Small intestine (tissue), 7 donors: ENCODE measurements at regions not wholly inside any gene's neighbourhood (a gene's known extent, or its start where the extent isn't known, plus 50 kb on each side); places are given as distances from the start of the nearest gene placed in this dataset.
A peak's percentile ranks its signal among the peaks of the same experiment; 100 is the strongest.

Experiments used
- DNase-seq, 2 donors: peaks; one replicate each; pipeline versions ENCODE4 v3.0.0 to v3.0.0-alpha.2; 2013
- FAIRE-seq: peaks from 2 replicates; lab custom pipeline; 2012; peaks lifted over from hg19 to GRCh38; lab: Jason Lieb, UNC
- H3K27ac ChIP-seq, 3 donors: one replicate each; pipeline ENCODE4 v1.5.1; 2013; ENCODE audit warnings: low read length in 2 of 3, mild to moderate bottlenecking in 2 of 3, control low read depth in 1 of 3, inconsistent platforms in 1 of 3, low read depth in 1 of 3, moderate library complexity in 1 of 3
- H3K27me3 ChIP-seq, 3 donors: one replicate each; pipeline ENCODE4 v1.6.1; 2013; ENCODE audit warnings: low read length in 3 of 3, inconsistent platforms in 1 of 3; ENCODE audit not compliant: control insufficient read depth in 3 of 3, insufficient read depth in 3 of 3
- H3K36me3 ChIP-seq, 3 donors: one replicate each; pipeline ENCODE4 v1.6.1; 2013; ENCODE audit warnings: low read length in 3 of 3, inconsistent platforms in 1 of 3, low read depth in 1 of 3, mild to moderate bottlenecking in 1 of 3, moderate library complexity in 1 of 3; ENCODE audit not compliant: control insufficient read depth in 3 of 3, insufficient read depth in 2 of 3
- H3K4me1 ChIP-seq, 3 donors: one replicate each; pipeline ENCODE4 v1.6.1; 2013; ENCODE audit warnings: low read length in 2 of 3, inconsistent platforms in 1 of 3, low read depth in 1 of 3, mild to moderate bottlenecking in 1 of 3, moderate library complexity in 1 of 3; ENCODE audit not compliant: control insufficient read depth in 3 of 3, insufficient read depth in 2 of 3
- H3K4me3 ChIP-seq, 3 donors: one replicate each; pipeline ENCODE4 v1.5.1; 2013; ENCODE audit warnings: low read length in 3 of 3, control low read depth in 1 of 3, inconsistent platforms in 1 of 3, low read depth in 1 of 3, mild to moderate bottlenecking in 1 of 3, moderate library complexity in 1 of 3
- H3K9me3 ChIP-seq, 2 donors: one replicate each; pipeline ENCODE4 v1.6.1; 2013; ENCODE audit warnings: low read depth in 1 of 2, low read length in 1 of 2; ENCODE audit not compliant: control insufficient read depth in 2 of 2, insufficient read depth in 1 of 2
- WGBS, 3 donors: extraction: QIAGEN DNeasy Blood & Tissue Kit; methylation state at CpG; one replicate each; pipeline ENCODE4 v1.1.7; 2013; 5-methylcytosine and 5-hydroxymethylcytosine counted together
- donor health status: healthy with polysubstance abuse.
- donor health status: control.
- donor health status: control.
- donor health status: Bipolar disorder and iron deficiency.
- donor health status: healthy.

- no peaks in the 10 kb centered on the region for H3K9me3 ChIP-seq
- no peak overlapping the region for H3K4me3 ChIP-seq
- no peaks in the 10 kb centered on the region for H3K36me3 ChIP-seq
- no peaks in the 10 kb centered on the region for H3K27me3 ChIP-seq
- no peak for FAIRE-seq
- WGBS, 3 donors: 56 to 71% (median 57%) methylated on average over 3 of the region's 3 CpGs
- DNase-seq: no peak
- no peak overlapping the region for H3K27ac ChIP-seq
- no peaks in the 10 kb centered on the region for H3K4me1 ChIP-seq
These were observed 103.1 kb downstream of the MEX3B start for GRCh38 chr15:81942655-81943195.

- Histone ChIP-seq H3K27ac (no peak overlapping the region), H3K36me3 (no peaks in the 10 kb centered on the region), H3K4me3 (no peak overlapping the region), H3K4me1 (no peaks in the 10 kb centered on the region), H3K27me3 (no peaks in the 10 kb centered on the region), H3K9me3 (no peaks in the 10 kb centered on the region)
- DNase-seq (no peak), FAIRE-seq (no peak)
- 27 to 45% (median 39%) methylated on average over 1 of the region's 1 CpG for WGBS, 3 donors
These were observed 103.7 kb downstream of the MEX3B start for GRCh38 chr15:81942157-81942556.

DNA sequence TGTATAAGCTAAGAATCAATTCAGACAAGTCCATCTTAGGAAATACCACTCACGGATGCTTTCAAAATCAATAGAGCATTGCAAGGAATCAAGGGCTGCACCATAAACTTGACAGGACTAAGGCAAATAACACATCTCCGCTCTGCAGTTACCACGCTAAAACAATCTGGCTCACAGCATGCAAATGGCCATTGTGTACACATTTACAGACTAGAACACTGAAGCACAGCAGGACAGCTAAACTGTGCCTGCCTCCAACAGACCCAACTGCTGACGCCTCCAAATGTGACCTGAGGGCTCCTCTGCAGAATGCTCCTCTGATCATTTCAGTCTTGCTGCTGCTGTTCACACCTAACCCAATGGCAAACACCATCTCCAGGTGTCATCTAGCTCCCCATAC is 104.3 kb downstream of the MEX3B start:
- Histone ChIP-seq H3K4me3 (no peak overlapping the region), H3K9me3 (no peaks in the 10 kb centered on the region), H3K27ac (no peak overlapping the region), H3K4me1 (no peaks in the 10 kb centered on the region), H3K36me3 (no peaks in the 10 kb centered on the region), H3K27me3 (no peaks in the 10 kb centered on the region)
- 55 to 60% (median 56%) methylated on average over 4 of the region's 4 CpGs for WGBS, 3 donors
- DNase-seq (no peak), FAIRE-seq (no peak)

DNA sequence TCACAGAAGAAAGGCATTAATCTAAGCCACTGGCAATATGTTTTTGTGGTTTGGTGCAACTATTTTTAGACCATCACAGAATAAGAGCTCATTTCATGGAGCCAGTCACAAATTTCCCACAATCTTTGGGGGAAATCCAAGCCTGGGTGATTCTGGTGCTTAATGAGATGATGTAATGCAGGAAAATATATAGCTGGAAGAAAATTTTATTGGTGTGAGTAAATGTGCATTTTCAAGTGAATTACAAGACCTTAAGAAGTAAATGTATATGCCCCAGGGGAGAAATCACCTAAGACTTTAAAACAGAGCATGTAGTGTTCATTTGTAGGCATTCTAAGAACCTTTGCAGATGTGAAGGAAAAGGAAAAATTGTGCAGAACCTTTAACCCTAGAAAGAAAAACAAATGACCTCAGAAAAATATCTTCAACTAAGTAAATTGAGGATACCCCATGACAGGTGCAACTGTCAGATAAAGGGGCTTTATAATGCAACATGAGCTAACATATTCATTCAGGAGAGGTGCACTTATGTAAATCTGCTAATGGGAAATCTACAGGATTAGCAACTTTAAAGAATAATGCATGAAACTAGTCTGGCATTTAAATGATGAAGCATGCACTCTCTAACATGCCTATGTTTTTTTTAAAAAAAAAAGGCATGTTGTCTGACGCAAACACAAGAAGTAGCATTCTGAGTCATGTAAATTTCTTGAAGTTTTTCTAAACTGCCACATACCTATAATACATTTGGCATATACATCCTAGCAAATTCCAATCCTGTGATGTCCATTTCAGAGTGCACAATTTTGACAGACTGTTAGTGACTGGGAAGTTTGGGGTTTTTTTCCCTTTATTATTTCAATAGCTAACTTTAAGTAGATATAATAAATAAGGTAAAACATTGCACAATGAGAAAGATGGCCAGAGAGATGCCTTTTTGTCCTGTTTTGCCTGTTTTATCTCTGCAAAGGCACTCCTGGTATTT is 105.1 kb downstream of the MEX3B start:
- Histone ChIP-seq H3K4me3 (no peak overlapping the region), H3K9me3 (no peaks in the 10 kb centered on the region), H3K27ac (no peak overlapping the region), H3K27me3 (no peaks in the 10 kb centered on the region), H3K4me1 (no peaks in the 10 kb centered on the region), H3K36me3 (no peaks in the 10 kb centered on the region)
- WGBS, 3 donors: 71 to 89% (median 79%) methylated on average over 1 of the region's 1 CpG
- FAIRE-seq (no peak), DNase-seq (no peak)

- H3K36me3 ChIP-seq: no peaks in the 10 kb centered on the region
- no peak overlapping the region for H3K27ac ChIP-seq
- DNase-seq: peak in 1 of 2 donors; percentile 45
- no peaks in the 10 kb centered on the region for H3K4me1 ChIP-seq
- WGBS, 3 donors: 7 to 33% (median 16%) methylated on average over 5 of the region's 5 CpGs
- no peak for FAIRE-seq
- H3K4me3 ChIP-seq: no peak overlapping the region
- H3K27me3 ChIP-seq: no peaks in the 10 kb centered on the region
- H3K9me3 ChIP-seq: no peaks in the 10 kb centered on the region
These were observed 106.0 kb downstream of the MEX3B start for GRCh38 chr15:81939604-81940440.

DNA sequence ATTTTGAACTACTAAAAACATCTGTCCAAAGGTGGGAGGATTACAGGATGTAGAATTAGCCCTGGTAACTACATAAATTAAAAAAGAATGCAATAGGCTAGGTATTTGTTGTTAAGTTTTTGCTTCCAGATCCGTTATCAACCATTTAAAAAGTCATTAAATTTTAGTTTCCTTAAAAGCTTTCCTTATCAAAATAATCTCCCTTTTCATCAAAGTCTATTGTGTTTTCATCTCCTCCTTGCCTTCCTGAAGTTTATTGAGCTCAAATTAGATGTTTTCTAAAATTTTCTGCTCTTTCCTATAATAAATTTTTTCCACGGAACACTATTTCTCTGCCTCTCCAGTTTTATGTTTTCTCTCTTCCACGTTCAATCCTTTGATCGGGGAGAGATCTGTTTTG is 108.6 kb downstream of the MEX3B start:
- H3K4me1 ChIP-seq: no peaks in the 10 kb centered on the region
- H3K27ac ChIP-seq: no peak overlapping the region
- no peaks in the 10 kb centered on the region for H3K27me3 ChIP-seq
- no peaks in the 10 kb centered on the region for H3K36me3 ChIP-seq
- H3K9me3 ChIP-seq: no peaks in the 10 kb centered on the region
- FAIRE-seq (no peak), DNase-seq (no peak)
- no peak overlapping the region for H3K4me3 ChIP-seq
- WGBS, 3 donors: 51 to 65% (median 64%) methylated on average over 4 of the region's 4 CpGs

- Histone ChIP-seq H3K4me3 (no peak overlapping the region), H3K27ac (no peak overlapping the region), H3K4me1 (no peaks in the 10 kb centered on the region), H3K36me3 (no peaks in the 10 kb centered on the region), H3K9me3 (no peaks in the 10 kb centered on the region), H3K27me3 (peaks cover 0 to 2% (median 0%) of the 10 kb centered on the region in 3 donors)
- FAIRE-seq (no peak), DNase-seq (no peak)
- WGBS, 3 donors: 69 to 77% (median 71%) methylated on average over 11 of the region's 11 CpGs
These were observed 115.0 kb downstream of the MEX3B start for GRCh38 chr15:81930582-81931369.
